PC-3 (cell line): ENCODE measurements at regions not wholly inside any gene's neighbourhood (a gene's known extent, or its start where the extent isn't known, plus 50 kb on each side); places are given as distances from the start of the nearest gene placed in this dataset.

Source experiments
- ATAC-seq: fragments of 200-7000 bp; cut with Tn5 transposase; 2 replicates; pipeline ENCODE4 v1.9.1; 2020; ENCODE audit warnings: mild to moderate bottlenecking, moderate library complexity
- BruUV-seq: library from RNA; stranded (reverse); fragments of 400-500 nt; replicated peaks from 2 replicates; lab custom pipeline; 2021; lab: Mats Ljungman, UMichigan
- CTCF ChIA-PET: fragments of 300-600 bp; sonication (Branson Sonifier 250); formaldehyde crosslinking; loops from one replicate; lab custom pipeline; 2022; ENCODE audit warnings: antibody characterized with exemption; lab: Charles Lee
- POLR2A ChIA-PET: fragments of 300-600 bp; sonication (Branson Sonifier 250); formaldehyde crosslinking; loops from one replicate; lab custom pipeline; 2022; ENCODE audit warnings: antibody characterized with exemption; ENCODE audit not compliant: unreplicated experiment; lab: Charles Lee
- DNase-seq: peaks from one replicate; pipeline ENCODE4 v3.0.0-alpha.2; 2015
- H2AFZ ChIP-seq: fragments of 300-600 bp; sonication (generic); 2 replicates; pipeline ENCODE4 v1.6.0; 2016; ENCODE audit warnings: antibody characterized with exemption, low read length
- H3F3A ChIP-seq: fragments of 300-600 bp; sonication (generic); one replicate; pipeline ENCODE4 v1.6.0; 2017; ENCODE audit warnings: antibody characterized with exemption, low read length, control low read depth, mild to moderate bottlenecking; ENCODE audit not compliant: unreplicated experiment
- H3K27ac ChIP-seq: fragments of 300-600 bp; sonication (generic); 2 replicates; pipeline ENCODE4 v1.5.1; 2016; ENCODE audit warnings: mild to moderate bottlenecking, low read length
- H3K27me3 ChIP-seq: fragments of 300-600 bp; sonication (generic); 2 replicates; pipeline ENCODE4 v1.6.1; 2016; ENCODE audit warnings: low read length, mixed read lengths
- H3K36me3 ChIP-seq: fragments of 300-600 bp; sonication (generic); 2 replicates; pipeline ENCODE4 v1.6.1; 2016; ENCODE audit warnings: low read depth, mixed run types, low read length, mixed read lengths
- H3K4me1 ChIP-seq: fragments of 300-600 bp; sonication (generic); 2 replicates; pipeline ENCODE4 v1.5.1; 2016; ENCODE audit warnings: low read length; ENCODE audit not compliant: insufficient read depth
- H3K4me2 ChIP-seq: fragments of 300-600 bp; sonication (generic); 2 replicates; pipeline ENCODE4 v1.6.0; 2016; ENCODE audit warnings: low read length
- H3K4me3 ChIP-seq: fragments of 300-600 bp; sonication (generic); 2 replicates; pipeline ENCODE4 v1.5.1; 2016; ENCODE audit warnings: mild to moderate bottlenecking, low read length, mixed read lengths
- H3K79me2 ChIP-seq: fragments of 300-600 bp; sonication (generic); 2 replicates; pipeline ENCODE4 v1.6.1; 2017; ENCODE audit warnings: low read length, mixed read lengths
- H3K9ac ChIP-seq: fragments of 300-600 bp; sonication (generic); 2 replicates; pipeline ENCODE4 v1.6.0; 2016; ENCODE audit warnings: mild to moderate bottlenecking, low read length
- H3K9me2 ChIP-seq: fragments of 300-600 bp; sonication (generic); replicated peaks from 2 replicates; pipeline ENCODE4 v1.6.1; 2016; ENCODE audit warnings: mixed run types, low read length, mixed read lengths
- H3K9me3 ChIP-seq: fragments of 300-600 bp; sonication (generic); 2 replicates; pipeline ENCODE4 v1.6.1; 2016; ENCODE audit warnings: low read length, mixed read lengths
- H4K20me1 ChIP-seq: fragments of 300-600 bp; sonication (generic); 2 replicates; pipeline ENCODE4 v1.6.1; 2016; ENCODE audit warnings: low read length, mixed read lengths
- EZH2 ChIP-seq: fragments of 300-600 bp; sonication (generic); IDR thresholded peaks from one replicate; pipeline ENCODE4 v1.6.1; 2017; ENCODE audit warnings: antibody characterized with exemption, mild to moderate bottlenecking, low read length; ENCODE audit not compliant: unreplicated experiment
- EZH2phosphoT487 ChIP-seq: fragments of 300-600 bp; sonication (generic); IDR thresholded peaks from 2 replicates; pipeline ENCODE4 v1.6.1; 2018; ENCODE audit warnings: mild to moderate bottlenecking, antibody characterized with exemption, low read length, borderline replicate concordance
- intact Hi-C: fragments of 100-400 bp; cut with micrococcal nuclease; formaldehyde crosslinking; loops from 2 replicates; pipeline ENCODE4 v1.9.0; 2023
- TF ChIP-seq, protein P1 (sequence below): fragments of 300-600 bp; sonication (generic); conservative IDR thresholded peaks from 2 replicates; pipeline ENCODE4 v1.5.1; 2017; ENCODE audit warnings: antibody characterized with exemption, low read depth, mild to moderate bottlenecking, low read length

DNA sequence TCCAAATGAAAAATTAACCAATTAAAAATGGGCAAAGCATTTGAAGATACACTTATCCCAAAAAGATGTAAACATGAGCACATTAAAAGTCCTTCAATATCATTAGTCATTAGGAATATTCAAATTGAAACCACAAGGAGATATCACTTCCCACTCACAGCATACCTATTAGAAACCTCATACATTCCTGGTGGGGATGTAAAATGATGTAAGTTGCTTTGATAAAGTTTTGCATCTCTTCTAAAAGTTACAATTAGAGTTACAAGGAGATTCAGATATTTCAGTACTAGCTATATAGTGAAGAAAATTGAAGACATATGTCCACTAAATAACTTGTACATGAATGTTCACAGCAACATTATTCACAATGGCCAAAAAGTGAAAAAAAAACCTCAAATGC lies 1109.3 kb upstream of the LCORL start:
- no peak overlapping the region for H3K9ac ChIP-seq
- H3K27ac ChIP-seq: no peak overlapping the region
- no peaks in the 10 kb centered on the region for H3K9me3 ChIP-seq
- no peak for ATAC-seq
- peak; percentile 2 for DNase-seq
- no peaks in the 10 kb centered on the region for H3K4me1 ChIP-seq
- ChIA-PET POLR2A (no interaction called here), CTCF (no interaction called here)
- intact Hi-C loops: no loop called here
- H3K4me3 ChIP-seq: no peak overlapping the region
- no peak overlapping the region for H2AFZ ChIP-seq
- H3F3A ChIP-seq: no peaks in the 10 kb centered on the region
- H4K20me1 ChIP-seq: no peaks in the 10 kb centered on the region
- no peak overlapping the region for H3K4me2 ChIP-seq
- TF ChIP-seq, protein P1, sequence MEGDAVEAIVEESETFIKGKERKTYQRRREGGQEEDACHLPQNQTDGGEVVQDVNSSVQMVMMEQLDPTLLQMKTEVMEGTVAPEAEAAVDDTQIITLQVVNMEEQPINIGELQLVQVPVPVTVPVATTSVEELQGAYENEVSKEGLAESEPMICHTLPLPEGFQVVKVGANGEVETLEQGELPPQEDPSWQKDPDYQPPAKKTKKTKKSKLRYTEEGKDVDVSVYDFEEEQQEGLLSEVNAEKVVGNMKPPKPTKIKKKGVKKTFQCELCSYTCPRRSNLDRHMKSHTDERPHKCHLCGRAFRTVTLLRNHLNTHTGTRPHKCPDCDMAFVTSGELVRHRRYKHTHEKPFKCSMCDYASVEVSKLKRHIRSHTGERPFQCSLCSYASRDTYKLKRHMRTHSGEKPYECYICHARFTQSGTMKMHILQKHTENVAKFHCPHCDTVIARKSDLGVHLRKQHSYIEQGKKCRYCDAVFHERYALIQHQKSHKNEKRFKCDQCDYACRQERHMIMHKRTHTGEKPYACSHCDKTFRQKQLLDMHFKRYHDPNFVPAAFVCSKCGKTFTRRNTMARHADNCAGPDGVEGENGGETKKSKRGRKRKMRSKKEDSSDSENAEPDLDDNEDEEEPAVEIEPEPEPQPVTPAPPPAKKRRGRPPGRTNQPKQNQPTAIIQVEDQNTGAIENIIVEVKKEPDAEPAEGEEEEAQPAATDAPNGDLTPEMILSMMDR: no peak
- TF ChIP-seq EZH2phosphoT487: no peak
- no peak for TF ChIP-seq EZH2
- no TSS peak for BruUV-seq
- no peaks in the 10 kb centered on the region for H3K79me2 ChIP-seq
- H3K36me3 ChIP-seq: no peaks in the 10 kb centered on the region
- H3K27me3 ChIP-seq: peaks cover 6% of the 10 kb centered on the region; the same call in 1 of the 2 replicates
- no peaks in the 10 kb centered on the region for H3K9me2 ChIP-seq

DNA sequence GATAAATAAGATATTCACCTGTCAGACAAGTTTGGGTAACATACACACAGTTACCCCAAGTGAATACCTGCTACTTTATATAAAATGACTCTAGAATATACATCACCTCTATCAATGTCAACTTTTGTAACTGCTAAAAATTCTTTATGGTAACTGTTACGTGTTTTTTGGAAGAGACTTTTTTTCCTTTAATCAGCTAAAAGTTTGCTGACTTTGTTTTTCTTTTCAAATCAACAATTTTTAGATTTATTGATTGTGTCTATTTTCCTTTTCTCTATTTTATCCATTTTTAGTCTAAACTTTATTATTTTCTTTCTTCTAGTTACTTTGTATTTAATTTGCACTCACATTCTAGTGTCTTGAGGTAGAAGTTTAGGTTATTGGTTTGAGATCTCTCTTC lies 1106.6 kb upstream of the LCORL start:
- Histone ChIP-seq H3K27ac (no peak overlapping the region), H2AFZ (no peak overlapping the region), H3K79me2 (no peaks in the 10 kb centered on the region), H3K27me3 (peaks cover 6% of the 10 kb centered on the region; the same call in 1 of the 2 replicates), H3K36me3 (no peaks in the 10 kb centered on the region), H3K9ac (no peak overlapping the region), H3K9me2 (no peaks in the 10 kb centered on the region), H3K4me3 (no peak overlapping the region), H3F3A (no peaks in the 10 kb centered on the region), H3K4me1 (no peaks in the 10 kb centered on the region), H3K4me2 (no peak overlapping the region), H3K9me3 (no peaks in the 10 kb centered on the region), H4K20me1 (no peaks in the 10 kb centered on the region)
- TF ChIP-seq EZH2phosphoT487 (no peak), EZH2 (no peak)
- TF ChIP-seq, protein P1: no peak
- POLR2A ChIA-PET: no interaction called here
- no TSS peak for BruUV-seq
- CTCF ChIA-PET: no interaction called here
- ATAC-seq (no peak), DNase-seq (no peak)
- intact Hi-C loops: no loop called here

DNA sequence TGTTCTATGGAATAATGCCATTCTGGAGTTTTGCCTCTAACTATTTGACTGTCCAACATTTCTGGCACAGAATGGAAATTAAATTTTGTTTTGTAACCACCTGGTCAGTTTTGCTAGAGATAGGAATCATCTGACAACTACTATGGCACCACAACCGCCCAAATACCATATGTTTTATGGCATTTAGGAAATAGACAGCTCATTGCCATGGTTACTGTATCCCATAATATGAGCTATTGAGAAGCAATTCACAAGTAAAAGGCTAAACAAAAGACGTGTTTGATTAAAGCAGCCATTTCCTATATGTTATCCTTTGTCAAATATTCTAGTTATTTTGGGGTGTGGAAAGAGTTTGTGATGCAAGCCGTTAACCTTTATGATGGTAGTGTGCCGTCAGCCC lies 1105.3 kb upstream of the LCORL start:
- no peaks in the 10 kb centered on the region for H4K20me1 ChIP-seq
- CTCF ChIA-PET: no interaction called here
- H3K27me3 ChIP-seq: peaks cover 1% of the 10 kb centered on the region; the same call in 1 of the 2 replicates
- no peaks in the 10 kb centered on the region for H3F3A ChIP-seq
- H3K79me2 ChIP-seq: no peaks in the 10 kb centered on the region
- DNase-seq (no peak), ATAC-seq (no peak)
- H3K4me2 ChIP-seq: no peak overlapping the region
- H3K4me1 ChIP-seq: no peaks in the 10 kb centered on the region
- H3K4me3 ChIP-seq: no peak overlapping the region
- POLR2A ChIA-PET: no interaction called here
- H3K27ac ChIP-seq: no peak overlapping the region
- H3K36me3 ChIP-seq: no peaks in the 10 kb centered on the region
- TF ChIP-seq, protein P1: no peak
- TF ChIP-seq EZH2phosphoT487 (no peak), EZH2 (no peak)
- no TSS peak for BruUV-seq
- H2AFZ ChIP-seq: no peak overlapping the region
- H3K9me3 ChIP-seq: no peaks in the 10 kb centered on the region
- intact Hi-C loops: no loop called here
- no peak overlapping the region for H3K9ac ChIP-seq
- no peaks in the 10 kb centered on the region for H3K9me2 ChIP-seq
